ENCODE measurements at regions not wholly inside any gene's neighbourhood (a gene's known extent, or its start where the extent isn't known, plus 50 kb on each side); places are given as distances from the start of the nearest gene placed in this dataset.
"Not testable (repeated sequence)": the region's sequence is repeated elsewhere in the genome, so short reads cannot be mapped to it uniquely, and the experiment has no call there.

DNA sequence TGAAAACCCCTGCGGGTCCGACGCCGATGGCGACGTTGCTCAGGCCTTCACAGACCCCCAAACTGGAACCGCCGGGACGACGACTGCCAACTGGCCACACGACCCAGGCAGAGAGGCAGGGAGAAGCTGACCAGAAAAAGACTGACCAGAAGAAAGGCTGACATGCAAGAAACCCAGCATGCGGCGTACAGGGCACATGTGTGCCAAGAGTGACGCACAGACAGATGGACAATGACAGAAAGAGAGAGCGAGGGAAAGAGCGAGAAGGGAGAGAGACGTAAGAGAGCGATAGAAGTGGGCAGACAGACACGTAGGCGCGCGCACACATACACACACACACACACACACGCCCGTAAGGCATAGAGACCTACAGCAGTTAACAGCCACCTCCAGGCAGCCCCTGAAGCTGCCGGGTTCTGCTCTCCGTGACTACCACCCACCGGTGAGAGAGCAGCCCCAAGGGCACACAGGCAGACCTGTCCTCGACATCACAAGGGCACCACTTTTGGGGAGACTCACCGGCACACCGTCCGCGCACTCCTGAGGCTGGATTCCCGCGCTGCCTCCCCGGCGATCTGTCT is 67.2 kb upstream of the ZNF527 start:
- H3K4me3 ChIP-seq (ENCODE audit: low read depth, low read length) = peak overlapping the region; percentile 21; the same call in 1 of the 2 replicates
- DNase-seq (ENCODE audit: low read depth) = no peak
- TF ChIP-seq, protein P1, sequence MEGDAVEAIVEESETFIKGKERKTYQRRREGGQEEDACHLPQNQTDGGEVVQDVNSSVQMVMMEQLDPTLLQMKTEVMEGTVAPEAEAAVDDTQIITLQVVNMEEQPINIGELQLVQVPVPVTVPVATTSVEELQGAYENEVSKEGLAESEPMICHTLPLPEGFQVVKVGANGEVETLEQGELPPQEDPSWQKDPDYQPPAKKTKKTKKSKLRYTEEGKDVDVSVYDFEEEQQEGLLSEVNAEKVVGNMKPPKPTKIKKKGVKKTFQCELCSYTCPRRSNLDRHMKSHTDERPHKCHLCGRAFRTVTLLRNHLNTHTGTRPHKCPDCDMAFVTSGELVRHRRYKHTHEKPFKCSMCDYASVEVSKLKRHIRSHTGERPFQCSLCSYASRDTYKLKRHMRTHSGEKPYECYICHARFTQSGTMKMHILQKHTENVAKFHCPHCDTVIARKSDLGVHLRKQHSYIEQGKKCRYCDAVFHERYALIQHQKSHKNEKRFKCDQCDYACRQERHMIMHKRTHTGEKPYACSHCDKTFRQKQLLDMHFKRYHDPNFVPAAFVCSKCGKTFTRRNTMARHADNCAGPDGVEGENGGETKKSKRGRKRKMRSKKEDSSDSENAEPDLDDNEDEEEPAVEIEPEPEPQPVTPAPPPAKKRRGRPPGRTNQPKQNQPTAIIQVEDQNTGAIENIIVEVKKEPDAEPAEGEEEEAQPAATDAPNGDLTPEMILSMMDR (IDR thresholded peaks at IDR 0.05; ENCODE audit: control insufficient read depth, extremely low read depth, insufficient read depth) = no peak

DNA sequence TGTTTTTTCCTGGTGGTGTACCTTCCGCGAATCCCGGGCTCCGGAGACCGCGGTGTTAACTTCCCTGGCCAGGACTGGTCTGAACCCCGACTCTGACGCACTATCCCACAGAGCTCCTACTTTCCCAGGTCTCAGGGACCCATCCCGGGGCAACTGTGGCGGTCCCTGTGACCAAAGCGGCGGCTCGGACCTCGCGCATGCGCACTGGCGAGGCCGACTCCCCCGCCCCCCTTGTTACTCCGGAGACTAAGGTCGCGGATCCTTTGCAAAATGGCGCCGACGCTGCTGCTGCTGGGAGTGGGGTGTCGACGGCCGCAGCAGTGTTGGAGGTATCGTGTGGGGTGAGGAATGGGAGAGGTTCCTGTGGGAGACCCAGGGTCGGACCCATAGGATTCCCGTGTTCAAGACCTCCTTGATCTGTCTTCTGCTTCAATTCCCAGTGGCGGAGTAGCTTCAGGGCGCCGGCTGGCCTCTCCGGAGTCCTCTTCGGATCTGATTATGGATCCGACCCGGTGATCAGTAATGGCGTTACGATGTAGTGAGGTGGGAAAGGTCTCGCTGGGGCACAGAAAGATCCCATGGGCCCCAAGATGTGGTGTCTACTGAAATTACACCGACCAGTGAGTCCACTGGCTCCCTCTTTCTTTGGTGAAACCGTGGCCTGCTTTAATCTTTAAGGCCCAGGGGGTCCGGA is 66.6 kb upstream of the ZNF527 start:
- H3K4me3 ChIP-seq (ENCODE audit: low read depth, low read length) = peak overlapping the region; percentile 21; the same call in 1 of the 2 replicates
- TF ChIP-seq, protein P1 (IDR thresholded peaks at IDR 0.05; ENCODE audit: control insufficient read depth, extremely low read depth, insufficient read depth) = no peak
- no peak for DNase-seq (ENCODE audit: low read depth)

DNA sequence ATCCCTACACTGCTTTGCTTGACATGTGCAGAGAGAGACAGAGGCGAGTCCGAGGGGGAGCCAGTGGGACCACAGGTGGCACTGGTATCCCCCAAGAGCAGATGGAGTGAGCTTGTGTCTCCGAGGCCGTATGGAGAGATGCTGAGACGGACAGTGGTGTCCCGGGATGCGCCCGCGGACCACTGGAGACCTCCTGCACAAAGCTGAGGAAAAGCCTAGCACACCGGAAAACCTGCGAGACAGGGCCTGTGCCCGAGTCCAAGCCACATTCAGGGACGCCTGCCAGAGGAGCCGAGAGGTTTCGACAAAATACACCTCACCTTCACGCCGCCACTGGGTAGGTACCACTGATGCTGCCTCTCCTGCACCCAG is 66.0 kb upstream of the ZNF527 start:
- TF ChIP-seq, protein P1 (IDR thresholded peaks at IDR 0.05; ENCODE audit: control insufficient read depth, extremely low read depth, insufficient read depth) = no peak
- no peak overlapping the region for H3K4me3 ChIP-seq (ENCODE audit: low read depth, low read length)
- DNase-seq (ENCODE audit: low read depth) = no peak

DNA sequence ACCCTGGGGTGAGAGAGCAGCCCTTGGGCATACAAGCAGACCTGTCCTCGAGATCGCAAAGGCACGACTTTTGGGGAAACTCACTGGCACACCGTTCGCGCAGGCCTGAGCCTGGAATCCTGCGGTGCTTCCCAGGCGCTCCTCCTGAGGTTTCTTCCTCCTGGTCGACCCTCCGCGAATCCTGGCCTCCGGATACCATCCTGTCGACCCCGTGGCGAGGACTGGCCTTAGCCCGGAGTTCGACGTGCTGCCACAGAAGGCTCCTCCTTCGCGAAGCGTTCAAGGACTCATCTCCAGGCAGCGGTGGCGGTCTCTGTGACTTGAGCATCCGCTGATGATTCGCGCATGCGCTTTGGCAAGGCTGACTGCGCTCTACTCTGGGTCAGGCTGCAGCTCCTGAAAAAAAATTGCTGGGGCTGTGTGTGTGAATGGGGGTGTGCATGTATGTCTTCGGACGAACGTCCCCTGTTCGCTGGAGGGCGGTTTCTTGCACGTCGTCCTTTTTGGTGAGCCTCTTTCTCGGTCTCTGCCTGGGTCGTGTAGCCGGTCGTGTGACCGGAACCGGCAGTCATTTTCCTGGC is 64.4 kb upstream of the ZNF527 start:
- TF ChIP-seq, protein P1 (IDR thresholded peaks at IDR 0.05; ENCODE audit: control insufficient read depth, extremely low read depth, insufficient read depth) = no peak
- H3K4me3 ChIP-seq (ENCODE audit: low read depth, low read length) = no peak overlapping the region
- no peak for DNase-seq (ENCODE audit: low read depth)

DNA sequence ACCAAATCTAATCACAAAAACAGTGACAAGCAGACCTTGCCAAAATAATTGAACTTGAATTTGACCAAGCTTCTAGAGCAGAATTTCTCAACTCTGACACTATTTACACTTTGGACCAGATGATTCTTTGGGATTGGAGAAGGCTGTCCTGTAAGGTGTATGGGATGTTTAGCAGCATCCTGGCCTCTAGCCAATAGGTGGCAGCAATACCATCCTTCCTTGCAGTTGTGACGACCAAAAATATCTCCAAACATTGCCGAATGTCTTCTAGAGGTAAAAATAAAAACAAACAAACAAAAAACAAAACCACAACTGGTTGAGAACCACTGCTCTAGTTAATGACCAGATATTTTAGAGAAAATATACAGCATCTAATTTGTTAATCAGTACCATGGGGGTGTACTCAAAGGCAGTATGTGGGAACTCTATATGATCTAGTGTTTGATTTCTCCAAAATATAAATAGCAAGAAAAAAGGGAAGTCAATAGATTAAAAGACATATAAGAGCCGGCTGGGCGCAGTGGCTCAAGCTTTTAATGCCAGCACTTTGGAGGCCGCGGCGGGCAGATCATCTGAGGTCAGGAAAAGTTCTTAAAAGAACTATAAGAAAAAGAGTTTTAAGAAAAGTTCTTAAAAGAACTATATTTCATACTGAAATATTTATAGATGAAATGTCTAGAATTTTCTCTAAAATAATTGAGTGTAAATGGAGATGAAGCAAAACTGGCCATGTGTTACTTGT is 60.9 kb upstream of the ZNF527 start:
- no peak for DNase-seq (ENCODE audit: low read depth)
- H3K4me3 ChIP-seq (ENCODE audit: low read depth, low read length) = no peak overlapping the region
- TF ChIP-seq, protein P1 (IDR thresholded peaks at IDR 0.05; ENCODE audit: control insufficient read depth, extremely low read depth, insufficient read depth) = no peak

DNA sequence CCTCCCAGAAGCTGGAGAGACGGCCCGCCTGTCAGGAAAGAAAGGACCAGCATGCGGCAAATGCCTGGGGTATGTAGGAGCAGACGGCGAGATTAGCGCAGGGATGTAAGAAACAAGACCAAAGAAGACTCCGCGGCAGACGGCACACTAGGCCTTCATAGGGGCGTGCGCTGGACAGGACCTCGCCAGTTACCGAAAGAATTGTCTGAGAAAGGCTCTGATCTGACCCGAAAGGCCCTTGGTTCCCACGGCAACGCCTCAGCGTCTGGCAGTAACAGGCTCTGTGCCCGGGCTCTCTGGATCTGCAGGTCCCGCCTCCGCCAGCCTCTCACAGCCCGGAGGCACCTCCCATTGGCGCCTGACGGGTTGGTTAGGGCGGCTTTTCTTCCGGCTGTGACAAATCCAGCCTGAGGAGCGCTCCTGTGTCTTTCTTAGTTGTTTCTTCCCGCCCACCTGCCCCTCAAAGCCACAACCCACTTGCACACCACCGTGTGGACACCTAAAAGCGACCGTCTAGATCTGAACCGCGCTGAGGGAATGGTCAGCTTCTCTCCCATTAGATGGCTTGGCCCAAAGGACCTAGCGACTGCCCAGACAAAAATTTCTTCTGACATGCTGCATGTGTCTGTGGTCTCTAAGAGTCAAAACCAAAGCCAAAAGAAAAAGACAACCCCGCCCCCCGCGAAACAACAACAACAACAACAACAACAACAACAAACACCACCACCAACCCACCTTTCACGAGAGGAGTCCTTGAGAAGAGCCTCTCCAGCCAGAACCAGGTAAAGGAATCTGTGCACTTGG is 58.2 kb upstream of the ZNF527 start:
- not testable (repeated sequence) for DNase-seq (ENCODE audit: low read depth)

DNA sequence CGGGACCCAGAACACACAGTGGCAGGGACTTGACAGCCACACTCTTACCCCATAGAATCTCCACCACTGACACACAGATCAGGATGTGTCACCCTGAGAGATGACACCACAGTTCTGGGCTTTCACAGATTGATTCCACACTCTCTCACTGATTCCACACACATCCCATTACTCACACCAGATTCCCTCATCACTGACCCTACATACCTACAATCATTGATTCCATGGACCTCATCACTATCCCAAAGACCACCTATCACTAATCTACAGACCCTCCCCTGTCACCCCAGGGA is 57.6 kb upstream of the ZNF527 start:
- H3K4me3 ChIP-seq (ENCODE audit: low read depth, low read length) = no peak overlapping the region
- TF ChIP-seq, protein P1 (IDR thresholded peaks at IDR 0.05; ENCODE audit: control insufficient read depth, extremely low read depth, insufficient read depth) = no peak
- DNase-seq (ENCODE audit: low read depth) = no peak

More for the DNA sequence above, 58.2 kb upstream of the ZNF527 start:
- peak overlapping the region; percentile 21 for H3K4me3 ChIP-seq (ENCODE audit: low read depth, low read length)

Data from LNCaP clone FGC (cell line).